Endothelial cell of umbilical vein (primary cell): ENCODE measurements at regions not wholly inside any gene's neighbourhood (a gene's known extent, or its start where the extent isn't known, plus 50 kb on each side); places are given as distances from the start of the nearest gene placed in this dataset.

Experiments used
- BruUV-seq: library from RNA; stranded (reverse); fragments of 400-500 nt; replicated peaks from 2 replicates; lab custom pipeline; 2021; lab: Mats Ljungman, UMichigan
- CTCF ChIA-PET: fragments of 300-600, 350-600 bp; sonication (Branson Sonifier 250); formaldehyde crosslinking; loops from one replicate; lab custom pipeline; 2021; ENCODE audit warnings: antibody characterized with exemption, inconsistent platforms; lab: Charles Lee
- POLR2A ChIA-PET: fragments of 300-600, 350-600 bp; sonication (Branson Sonifier 250); formaldehyde crosslinking; loops from one replicate; lab custom pipeline; 2021; ENCODE audit warnings: antibody characterized with exemption, inconsistent platforms; lab: Charles Lee
- DNase-seq: peaks from one replicate; pipeline ENCODE4 v3.0.0-alpha.2; 2011; ENCODE audit warnings: low read depth, low spot score
- FAIRE-seq: peaks from 2 replicates; lab custom pipeline; 2011; peaks lifted over from hg19 to GRCh38; lab: Jason Lieb, UNC
- H2AFZ ChIP-seq: 2 replicates; pipeline ENCODE4 v1.6.0; 2012; ENCODE audit warnings: low read depth, low read length, control low read depth, inconsistent platforms
- H3K27ac ChIP-seq: 2 replicates; pipeline ENCODE4 v1.5.1; 2011; ENCODE audit warnings: low read depth, mild to moderate bottlenecking, control low read depth, low read length, moderate library complexity; ENCODE audit not compliant: insufficient read depth
- H3K27me3 ChIP-seq, 2 experiments: 2 replicates each; pipeline versions ENCODE4 v1.6.0 to v1.6.1; 2011; ENCODE audit warnings: low read length in 2 of 2, mixed read lengths in 1 of 2; ENCODE audit not compliant: control insufficient read depth in 2 of 2, insufficient read depth in 2 of 2
- H3K36me3 ChIP-seq, 2 experiments: 2 replicates in 1 of 2; 3 replicates in 1 of 2; pipeline ENCODE4 v1.5.1; 2011; ENCODE audit warnings: low read length in 2 of 2, mild to moderate bottlenecking in 1 of 2, moderate library complexity in 1 of 2; ENCODE audit not compliant: control insufficient read depth in 2 of 2, insufficient read depth in 2 of 2; ENCODE audit errors: extremely low read depth in 1 of 2
- H3K4me1 ChIP-seq: 3 replicates; pipeline ENCODE4 v1.5.1; 2011; ENCODE audit warnings: mild to moderate bottlenecking, low read length; ENCODE audit not compliant: control insufficient read depth, insufficient read depth; ENCODE audit errors: extremely low read depth
- H3K4me2 ChIP-seq: 2 replicates; pipeline ENCODE4 v1.6.1; 2011; ENCODE audit warnings: low read length, control low read depth, mixed read lengths; ENCODE audit not compliant: insufficient read depth
- H3K4me3 ChIP-seq, 3 experiments: fragments of 200-600 bp in 1 of 3; sonication (generic), shearing (Covaris generic) in 1 of 3; replicated peaks in 1 of 3; 2 replicates each; pipeline ENCODE4 v1.5.1; 2011 to 2016; ENCODE audit warnings: control low read depth in 3 of 3, low read length in 3 of 3, mild to moderate bottlenecking in 2 of 3, inconsistent platforms in 1 of 3, low read depth in 1 of 3, moderate library complexity in 1 of 3; ENCODE audit not compliant: insufficient read depth in 1 of 3
- H3K79me2 ChIP-seq: 2 replicates; pipeline ENCODE4 v1.6.0; 2012; ENCODE audit warnings: low read length, inconsistent platforms; ENCODE audit not compliant: control insufficient read depth, insufficient read depth
- H3K9ac ChIP-seq: replicated peaks from 2 replicates; pipeline ENCODE3; 2011; ENCODE audit warnings: low read length, control low read depth; ENCODE audit not compliant: insufficient read depth; ENCODE audit errors: extremely low read depth
- H3K9me1 ChIP-seq: replicated peaks from 3 replicates; pipeline ENCODE4 v1.6.0; 2011; ENCODE audit warnings: mild to moderate bottlenecking, low read length; ENCODE audit not compliant: control insufficient read depth, insufficient read depth; ENCODE audit errors: extremely low read depth
- H3K9me3 ChIP-seq: replicated peaks from 2 replicates; pipeline ENCODE4 v1.5.1; 2012; ENCODE audit warnings: low read length, inconsistent platforms; ENCODE audit not compliant: control insufficient read depth, insufficient read depth
- H4K20me1 ChIP-seq: replicated peaks from 2 replicates; pipeline ENCODE3; 2011; ENCODE audit warnings: mild to moderate bottlenecking, low read length; ENCODE audit not compliant: control insufficient read depth, insufficient read depth; ENCODE audit errors: extremely low read depth
- CTCF ChIP-seq, 2 donors: IDR thresholded peaks; 1 replicate in 1 of 2; 2 replicates in 1 of 2; pipeline ENCODE4 v1.5.1; 2011; ENCODE audit warnings: low read length in 2 of 2, mild to moderate bottlenecking in 2 of 2, moderate library complexity in 2 of 2, control low read depth in 1 of 2, inconsistent platforms in 1 of 2, low read depth in 1 of 2; ENCODE audit not compliant: insufficient read depth in 1 of 2; ENCODE audit errors: extremely low read depth in 1 of 2
- EZH2 ChIP-seq: IDR thresholded peaks from 2 replicates; pipeline ENCODE4 v1.6.1; 2012; ENCODE audit warnings: borderline replicate concordance, low read depth, mild to moderate bottlenecking, moderate library complexity, low read length, inconsistent platforms; ENCODE audit not compliant: severe bottlenecking
- FOS ChIP-seq: IDR thresholded peaks from 2 replicates; pipeline ENCODE4 v1.6.1; 2011; ENCODE audit warnings: mild to moderate bottlenecking, low read length, moderate library complexity, borderline replicate concordance; ENCODE audit not compliant: insufficient read depth
- GATA2 ChIP-seq: IDR thresholded peaks from 2 replicates; pipeline ENCODE4 v1.7.0; 2011; ENCODE audit warnings: low read depth, mild to moderate bottlenecking, moderate library complexity, mixed read lengths, low read length; ENCODE audit not compliant: insufficient read length, insufficient read depth
- JUN ChIP-seq: IDR thresholded peaks from 2 replicates; pipeline ENCODE4 v1.6.1; 2011; ENCODE audit warnings: borderline replicate concordance, low read depth; ENCODE audit not compliant: insufficient read length, insufficient read depth
- MAX ChIP-seq: IDR thresholded peaks from 2 replicates; pipeline ENCODE4 v1.6.1; 2011; ENCODE audit not compliant: insufficient read depth, insufficient read length
- MYC ChIP-seq: IDR thresholded peaks from one replicate; pipeline ENCODE4 v1.6.1; 2011; ENCODE audit warnings: mild to moderate bottlenecking, low read depth, low read length
- POLR2A ChIP-seq: IDR thresholded peaks from 2 replicates; pipeline ENCODE4 v1.6.1; 2012; ENCODE audit warnings: low read depth, mild to moderate bottlenecking, control low read depth, low read length
- POLR2AphosphoS5 ChIP-seq: IDR thresholded peaks from 2 replicates; pipeline ENCODE4 v1.6.1; 2012; ENCODE audit warnings: low read depth, mild to moderate bottlenecking, control low read depth, low read length, moderate library complexity; ENCODE audit not compliant: insufficient read depth
- dilution Hi-C: fragments of 300-500 bp; cut with MboI; formaldehyde crosslinking; loops from one replicate; pipeline ENCODE4 v1.15.0; 2019; ENCODE audit warnings: low sequenced_read_pairs; ENCODE audit not compliant: extremely low pct_ligation_motif_present
- intact Hi-C: fragments of 100-400 bp; cut with micrococcal nuclease; formaldehyde crosslinking; loops from one replicate; pipeline ENCODE4 v1.10.0; 2022

GRCh38 chr15:95972041-95972553 is 358.4 kb upstream of the NR2F2 start:
- DNase-seq (no peak), FAIRE-seq (no peak)
- Histone ChIP-seq H3K4me1 (no peaks in the 10 kb centered on the region), H3K4me2 (no peak overlapping the region), H2AFZ (no peak overlapping the region), H3K4me3 (no peak overlapping the region), H3K27ac (no peak overlapping the region), H3K36me3 (no peaks in the 10 kb centered on the region), H3K9me1 (no peaks in the 10 kb centered on the region), H3K27me3 (no peaks in the 10 kb centered on the region), H3K79me2 (no peaks in the 10 kb centered on the region), H4K20me1 (no peaks in the 10 kb centered on the region), H3K9me3 (no peaks in the 10 kb centered on the region), H3K9ac (no peak overlapping the region)
- intact Hi-C loops: no loop called here
- CTCF ChIA-PET: no interaction called here
- POLR2A ChIA-PET: no interaction called here
- dilution Hi-C loops: no loop called here
- TF ChIP-seq POLR2A (no peak), GATA2 (no peak), MYC (no peak), MAX (no peak), FOS (no peak), CTCF (IDR thresholded peaks at IDR 0.05; ENCODE audit: extremely low read depth in 1 of 2, insufficient read depth in 1 of 2, low read depth in 1 of 2, low read length in 2 of 2) (no peak), JUN (no peak), EZH2 (no peak), POLR2AphosphoS5 (no peak)
- BruUV-seq: no TSS peak
